H1 (cell line): ENCODE measurements at regions not wholly inside any gene's neighbourhood (a gene's known extent, or its start where the extent isn't known, plus 50 kb on each side); places are given as distances from the start of the nearest gene placed in this dataset.

Experiments used
- CTCF ChIA-PET: fragments of 300-600 bp; sonication (Branson Sonifier 250); formaldehyde crosslinking; loops from one replicate; lab custom pipeline; 2021; ENCODE audit not compliant: partially characterized antibody; lab: Charles Lee
- POLR2A ChIA-PET: fragments of 300-600 bp; sonication (Branson Sonifier 250); formaldehyde crosslinking; loops from one replicate; lab custom pipeline; 2021; ENCODE audit warnings: inconsistent platforms; ENCODE audit not compliant: partially characterized antibody; lab: Charles Lee
- DNase-seq, 2 experiments: peaks; one replicate each; pipeline versions ENCODE4 v3.0.0 to v3.0.0-alpha.2; 2010 to 2022; ENCODE audit warnings: low spot score in 2 of 2, low read depth in 1 of 2, mixed read lengths in 1 of 2
- FAIRE-seq: peaks from 2 replicates; lab custom pipeline; 2011; peaks lifted over from hg19 to GRCh38; lab: Jason Lieb, UNC
- H2AFZ ChIP-seq: 2 replicates; pipeline ENCODE4 v1.8.1; 2012; ENCODE audit warnings: low read length, inconsistent platforms
- H2AK5ac ChIP-seq: 2 replicates; pipeline ENCODE4 v1.6.1; 2013; ENCODE audit warnings: low read depth, low read length
- H2BK120ac ChIP-seq: replicated peaks from 2 replicates; pipeline ENCODE3; 2013; ENCODE audit warnings: low read depth, low read length, inconsistent platforms
- H2BK12ac ChIP-seq: 2 replicates; pipeline ENCODE4 v1.6.1; 2013; ENCODE audit warnings: low read depth, low read length
- H2BK15ac ChIP-seq: 2 replicates; pipeline ENCODE4 v1.6.1; 2013; ENCODE audit warnings: low read length
- H2BK20ac ChIP-seq: 2 replicates; pipeline ENCODE4 v1.6.1; 2013; ENCODE audit warnings: low read length
- H2BK5ac ChIP-seq: 2 replicates; pipeline ENCODE4 v1.6.1; 2013; ENCODE audit warnings: low read depth, low read length
- H3K14ac ChIP-seq: 2 replicates; pipeline ENCODE4 v1.6.1; 2013; ENCODE audit warnings: inconsistent platforms; ENCODE audit not compliant: insufficient read length
- H3K18ac ChIP-seq: 2 replicates; pipeline ENCODE4 v1.6.1; 2013; ENCODE audit warnings: low read length; ENCODE audit errors: extremely low read depth
- H3K23ac ChIP-seq: 2 replicates; pipeline ENCODE4 v1.6.1; 2013; ENCODE audit warnings: inconsistent platforms; ENCODE audit not compliant: insufficient read length
- H3K23me2 ChIP-seq: 2 replicates; pipeline ENCODE4 v1.6.1; 2013; ENCODE audit warnings: low read depth, low read length
- H3K27ac ChIP-seq: 2 replicates; pipeline ENCODE4 v1.6.1; 2011; ENCODE audit warnings: low read depth, low read length, inconsistent platforms
- H3K27me3 ChIP-seq, 4 experiments: replicated peaks in 1 of 4; 1 replicate in 1 of 4; 2 replicates in 3 of 4; pipeline versions ENCODE4 v1.6.1 to v1.8.1; 2011 to 2013; ENCODE audit warnings: low read length in 3 of 4, mild to moderate bottlenecking in 3 of 4, inconsistent platforms in 2 of 4, mixed read lengths in 2 of 4, moderate library complexity in 1 of 4; ENCODE audit not compliant: control insufficient read depth in 3 of 4, insufficient read depth in 3 of 4; ENCODE audit errors: extremely low read depth in 1 of 4
- H3K36me3 ChIP-seq, 4 experiments: 2 replicates each; pipeline versions ENCODE4 v1.6.1 to v1.8.1; 2011 to 2013; ENCODE audit warnings: mild to moderate bottlenecking in 4 of 4, low read length in 3 of 4, moderate library complexity in 2 of 4, control low read depth in 1 of 4, inconsistent platforms in 1 of 4; ENCODE audit not compliant: insufficient read depth in 4 of 4, control insufficient read depth in 2 of 4
- H3K4ac ChIP-seq: replicated peaks from 2 replicates; pipeline ENCODE3; 2013; ENCODE audit warnings: low read length, low read depth, mixed read lengths, inconsistent platforms; ENCODE audit not compliant: insufficient read length
- H3K4me1 ChIP-seq, 4 experiments: replicated peaks in 1 of 4; 1 replicate in 1 of 4; 2 replicates in 3 of 4; pipeline versions ENCODE4 v1.6.1 to v1.8.1; 2011 to 2013; ENCODE audit warnings: low read length in 3 of 4, inconsistent platforms in 2 of 4, mixed read lengths in 1 of 4; ENCODE audit not compliant: insufficient read depth in 4 of 4, control insufficient read depth in 3 of 4
- H3K4me2 ChIP-seq, 2 experiments: 2 replicates each; pipeline versions ENCODE4 v1.6.1 to v1.8.1; 2011 to 2013; ENCODE audit warnings: low read depth in 2 of 2, low read length in 2 of 2, control low read depth in 1 of 2, inconsistent platforms in 1 of 2, mild to moderate bottlenecking in 1 of 2; ENCODE audit not compliant: insufficient read depth in 1 of 2
- H3K4me3 ChIP-seq, 4 experiments: fragments of 200-600, 300-600 bp in 1 of 4; sonication (generic), shearing (Covaris generic), sonication (Bioruptor Twin) in 1 of 4; 2 replicates each; pipeline versions ENCODE4 v1.5.1 to v1.8.1; 2011 to 2016; ENCODE audit warnings: low read length in 4 of 4, low read depth in 3 of 4, control low read depth in 2 of 4, inconsistent platforms in 2 of 4, mild to moderate bottlenecking in 2 of 4, mixed read lengths in 1 of 4, moderate library complexity in 1 of 4; ENCODE audit not compliant: insufficient read depth in 2 of 4; ENCODE audit errors: extremely low read depth in 1 of 4
- H3K56ac ChIP-seq: replicated peaks from 2 replicates; pipeline ENCODE3; 2013; ENCODE audit warnings: low read depth, mild to moderate bottlenecking, mixed read lengths, low read length, inconsistent platforms; ENCODE audit not compliant: insufficient read length
- H3K79me1 ChIP-seq: 2 replicates; pipeline ENCODE4 v1.6.1; 2013; ENCODE audit warnings: low read depth, low read length, control low read depth
- H3K79me2 ChIP-seq, 2 experiments: 2 replicates each; pipeline versions ENCODE4 v1.6.1 to v1.8.1; 2012 to 2013; ENCODE audit warnings: low read length in 2 of 2, mild to moderate bottlenecking in 2 of 2, inconsistent platforms in 1 of 2; ENCODE audit not compliant: insufficient read depth in 2 of 2, control insufficient read depth in 1 of 2
- H3K9ac ChIP-seq, 4 experiments: replicated peaks in 1 of 4; 1 replicate in 1 of 4; 2 replicates in 3 of 4; pipeline versions ENCODE4 v1.6.1 to v1.8.1; 2011 to 2013; ENCODE audit warnings: low read depth in 3 of 4, low read length in 3 of 4, control low read depth in 2 of 4, mild to moderate bottlenecking in 2 of 4, moderate library complexity in 2 of 4, inconsistent platforms in 1 of 4; ENCODE audit errors: extremely low read depth in 1 of 4
- H3K9me3 ChIP-seq, 2 experiments: 2 replicates each; pipeline versions ENCODE4 v1.6.1 to v1.8.1; 2012 to 2013; ENCODE audit warnings: mild to moderate bottlenecking in 2 of 2, moderate library complexity in 2 of 2, control low read depth in 1 of 2, inconsistent platforms in 1 of 2, low read depth in 1 of 2, low read length in 1 of 2, mixed read lengths in 1 of 2; ENCODE audit not compliant: insufficient read depth in 2 of 2
- H4K20me1 ChIP-seq, 2 experiments: replicated peaks in 1 of 2; 2 replicates each; pipeline versions ENCODE3 to v1.8.1; 2011 to 2013; ENCODE audit warnings: inconsistent platforms in 2 of 2, low read length in 2 of 2, mild to moderate bottlenecking in 1 of 2; ENCODE audit not compliant: insufficient read depth in 2 of 2, control insufficient read depth in 1 of 2
- H4K5ac ChIP-seq: 2 replicates; pipeline ENCODE4 v1.6.1; 2013; ENCODE audit warnings: low read length, low read depth, mixed read lengths, inconsistent platforms; ENCODE audit not compliant: insufficient read length
- H4K8ac ChIP-seq: 2 replicates; pipeline ENCODE4 v1.8.0; 2013; ENCODE audit warnings: mild to moderate bottlenecking, moderate library complexity, low read length, inconsistent platforms; ENCODE audit not compliant: insufficient read depth; ENCODE audit errors: extremely low read depth
- H4K91ac ChIP-seq: replicated peaks from 2 replicates; pipeline ENCODE3; 2013; ENCODE audit warnings: low read length, mixed read lengths, inconsistent platforms; ENCODE audit not compliant: insufficient read length
- CTCF ChIP-seq, 3 experiments: IDR thresholded peaks; 1 replicate in 2 of 3; 2 replicates in 1 of 3; pipeline versions ENCODE4 v1.5.1 to v1.6.1; 2011; ENCODE audit warnings: low read length in 3 of 3, mild to moderate bottlenecking in 3 of 3, inconsistent platforms in 2 of 3, low read depth in 1 of 3, moderate library complexity in 1 of 3; ENCODE audit not compliant: insufficient read depth in 1 of 3; ENCODE audit errors: control extremely low read depth in 1 of 3
- WGBS, 2 experiments: shearing (Covaris generic) in 1 of 2; methylation state at CpG; one replicate each; pipeline versions ENCODE4 v1.1.6 to v1.1.7; 2013 to 2015; ENCODE audit warnings: low lambda C conversion rate in 2 of 2, mixed read lengths in 2 of 2, inconsistent platforms in 1 of 2, low coverage in 1 of 2, missing lambda C conversion rate in 1 of 2; ENCODE audit not compliant: insufficient replicate concordance in 2 of 2, insufficient coverage in 1 of 2, insufficient read length in 1 of 2; ENCODE audit errors: extremely low coverage in 1 of 2, missing lambda C conversion rate in 1 of 2; 5-methylcytosine and 5-hydroxymethylcytosine counted together

DNA sequence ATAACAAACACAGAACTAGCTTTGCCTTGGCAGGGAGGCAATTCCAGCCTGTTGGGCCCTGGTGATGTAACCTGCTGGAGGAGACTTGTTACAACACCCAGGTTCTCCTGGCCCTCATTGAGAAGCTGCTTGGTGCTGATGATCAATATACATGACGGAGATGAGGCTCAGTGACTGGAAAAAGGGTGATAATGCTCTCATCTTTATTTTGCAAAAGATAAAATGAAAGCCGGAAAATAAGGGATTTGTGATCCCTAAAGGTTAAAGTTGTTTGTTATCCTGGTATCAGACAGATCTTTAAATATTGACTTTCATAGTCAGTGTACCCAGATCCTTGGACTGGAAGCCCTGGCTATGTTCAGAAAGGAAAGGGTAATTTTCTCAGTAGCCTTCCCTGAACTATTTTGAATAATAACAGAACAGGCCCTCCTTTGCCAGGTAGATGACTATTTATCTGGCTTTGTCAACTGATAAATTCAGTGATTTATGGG lies 118.9 kb upstream of the MEIS2 start:
- DNase-seq (no peak), FAIRE-seq (no peak)
- Histone ChIP-seq H3K79me2 (no peaks in the 10 kb centered on the region), H4K91ac (no peak overlapping the region), H3K4ac (no peak overlapping the region), H2AFZ (no peak overlapping the region), H3K27me3 (no peaks in the 10 kb centered on the region), H4K8ac (no peak overlapping the region), H3K4me1 (no peaks in the 10 kb centered on the region), H4K20me1 (no peaks in the 10 kb centered on the region), H3K79me1 (no peaks in the 10 kb centered on the region), H4K5ac (no peak overlapping the region), H3K36me3 (no peaks in the 10 kb centered on the region), H2BK12ac (no peak overlapping the region), H2BK20ac (no peak overlapping the region), H3K23me2 (no peaks in the 10 kb centered on the region), H2BK120ac (no peak overlapping the region), H3K9me3 (no peaks in the 10 kb centered on the region), H3K56ac (no peak overlapping the region), H3K14ac (no peak overlapping the region), H3K4me3 (no peak overlapping the region), H2BK15ac (no peak overlapping the region), H3K9ac (no peak overlapping the region), H3K18ac (no peak overlapping the region), H2AK5ac (no peak overlapping the region), H3K4me2 (no peak overlapping the region), H3K27ac (no peak overlapping the region), H3K23ac (no peak overlapping the region), H2BK5ac (no peak overlapping the region)
- ChIA-PET POLR2A (no interaction called here), CTCF (interaction anchor here (0.9 to 1.2 kb wide), 5 partner anchors 9 to 120 kb away, joined by 3 to 4 read pairs (median 3); no protein-coding TSS in a partner anchor)
- 84% methylated on average over 2 of the region's 2 CpGs; no CpG with 5 or more reads in 1 of the 2 experiments for WGBS, 2 experiments
- TF ChIP-seq CTCF (IDR thresholded peaks at IDR 0.05; ENCODE audit: control extremely low read depth in 1 of 3, insufficient read depth in 1 of 3, low read depth in 1 of 3, low read length in 3 of 3) = peak in 2 of 3 experiments; percentile 5 to 33; a peak in 2 of 4 replicates
